MCF 10A (cell line): ENCODE measurements at regions not wholly inside any gene's neighbourhood (a gene's known extent, or its start where the extent isn't known, plus 50 kb on each side); places are given as distances from the start of the nearest gene placed in this dataset.

Experiments
- BruUV-seq: library from RNA; stranded (reverse); fragments of 400-500 nt; replicated peaks from 2 replicates; lab custom pipeline; 2021; lab: Mats Ljungman, UMichigan
- CTCF ChIA-PET: fragments of 300-600 bp; sonication (Branson Sonifier 250); formaldehyde crosslinking; extraction: SDS; loops from one replicate; lab custom pipeline; 2021; ENCODE audit warnings: antibody characterized with exemption, inconsistent platforms; lab: Yijun Ruan, JAX
- POLR2A ChIA-PET: fragments of 300-600, 350-650 bp; sonication (Branson Sonifier 250); formaldehyde crosslinking; extraction: SDS; loops from one replicate; lab custom pipeline; 2020; ENCODE audit warnings: antibody characterized with exemption, inconsistent platforms; lab: Yijun Ruan, JAX
- DNase-seq: peaks from one replicate; pipeline ENCODE4 v3.0.0-alpha.2; 2018; ENCODE audit not compliant: unreplicated experiment
- H3K27ac Mint-ChIP-seq: one replicate; pipeline ENCODE4 v1.8.0; 2022; ENCODE audit warnings: mild to moderate bottlenecking, low read depth, mixed read lengths; ENCODE audit not compliant: unreplicated experiment
- H3K27me3 Mint-ChIP-seq: one replicate; pipeline ENCODE4 v1.8.0; 2022; ENCODE audit warnings: mixed read lengths; ENCODE audit not compliant: insufficient read depth, unreplicated experiment
- H3K36me3 Mint-ChIP-seq: one replicate; pipeline ENCODE4 v1.8.0; 2022; ENCODE audit warnings: mild to moderate bottlenecking, moderate library complexity, mixed read lengths; ENCODE audit not compliant: insufficient read depth, unreplicated experiment
- H3K4me1 Mint-ChIP-seq: one replicate; pipeline ENCODE4 v1.8.0; 2022; ENCODE audit warnings: mixed read lengths; ENCODE audit not compliant: insufficient read depth, unreplicated experiment
- H3K4me3 Mint-ChIP-seq: one replicate; pipeline ENCODE4 v1.8.0; 2022; ENCODE audit warnings: mild to moderate bottlenecking, moderate library complexity, mixed read lengths; ENCODE audit not compliant: unreplicated experiment
- H3K9me3 Mint-ChIP-seq: one replicate; pipeline ENCODE4 v1.8.0; 2022; ENCODE audit warnings: mixed read lengths; ENCODE audit not compliant: unreplicated experiment
- CTCF ChIP-seq: fragments of 200-600 bp; IDR thresholded peaks from one replicate; pipeline ENCODE4 v1.8.0; 2022; ENCODE audit warnings: antibody characterized with exemption, mild to moderate bottlenecking; ENCODE audit not compliant: unreplicated experiment
- intact Hi-C: fragments of 100-400 bp; cut with micrococcal nuclease; formaldehyde crosslinking; loops from 2 replicates; pipeline ENCODE4 v1.14.1; 2022

GRCh38 chr4:14294611-14295010 is 667.1 kb upstream of the BOD1L1 start:
- Mint-ChIP-seq H3K9me3 (no peaks in the 10 kb centered on the region), H3K27me3 (no peaks in the 10 kb centered on the region)

GRCh38 chr4:14299166-14299565 is 671.6 kb upstream of the BOD1L1 start:
- H3K9me3 Mint-ChIP-seq, result no peaks in the 10 kb centered on the region
- no peak overlapping the region for H3K27ac Mint-ChIP-seq
- no peaks in the 10 kb centered on the region for H3K27me3 Mint-ChIP-seq
- peaks cover 6% of the 10 kb centered on the region for H3K4me1 Mint-ChIP-seq
- BruUV-seq, result no TSS peak
- ChIA-PET CTCF (no interaction called here), POLR2A (no interaction called here)
- TF ChIP-seq CTCF, result no peak
- DNase-seq, result no peak
- no peaks in the 10 kb centered on the region for H3K36me3 Mint-ChIP-seq
- intact Hi-C loops, result no loop called here
- H3K4me3 Mint-ChIP-seq, result no peak overlapping the region

More at GRCh38 chr4:14294611-14295010, 667.1 kb upstream of the BOD1L1 start:
- CTCF ChIA-PET, result interaction anchor here (1.2 kb wide), 1 partner anchor 10 kb away, joined by 3 read pairs; no protein-coding TSS in a partner anchor
- BruUV-seq, result no TSS peak
- intact Hi-C loops, result no loop called here
- Mint-ChIP-seq H3K36me3 (no peaks in the 10 kb centered on the region), H3K4me3 (no peak overlapping the region), H3K4me1 (peaks cover 23% of the 10 kb centered on the region), H3K27ac (no peak overlapping the region)
- TF ChIP-seq CTCF, result no peak
- DNase-seq, result no peak
- POLR2A ChIA-PET, result interaction anchor here (1.0 kb wide), 1 partner anchor 305 kb away, joined by 4 read pairs; no protein-coding TSS in a partner anchor

- ChIA-PET POLR2A (no interaction called here), CTCF (interaction anchor here (0.6 kb wide), 1 partner anchor 862 kb away, joined by 3 read pairs; no protein-coding TSS in a partner anchor)
- Mint-ChIP-seq H3K36me3 (no peaks in the 10 kb centered on the region), H3K4me3 (no peak overlapping the region), H3K27me3 (no peaks in the 10 kb centered on the region), H3K4me1 (no peaks in the 10 kb centered on the region), H3K27ac (no peak overlapping the region), H3K9me3 (no peaks in the 10 kb centered on the region)
- no peak for DNase-seq
- no peak for TF ChIP-seq CTCF
- no TSS peak for BruUV-seq
- intact Hi-C loops, result no loop called here
Measured at GRCh38 chr4:14302021-14302420, 674.5 kb upstream of the BOD1L1 start.

- CTCF ChIA-PET, result no interaction called here
Measured at GRCh38 chr4:14303856-14304255, 676.3 kb upstream of the BOD1L1 start.

More at GRCh38 chr4:14303856-14304255, 676.3 kb upstream of the BOD1L1 start:
- Mint-ChIP-seq H3K27me3 (no peaks in the 10 kb centered on the region), H3K27ac (no peak overlapping the region), H3K4me3 (no peak overlapping the region), H3K4me1 (peaks cover 18% of the 10 kb centered on the region), H3K9me3 (no peaks in the 10 kb centered on the region), H3K36me3 (no peaks in the 10 kb centered on the region)
- POLR2A ChIA-PET, result no interaction called here
- BruUV-seq, result no TSS peak
- TF ChIP-seq CTCF, result no peak
- no peak for DNase-seq
- intact Hi-C loops, result no loop called here
